K562 (cell line): ENCODE measurements at regions not wholly inside any gene's neighbourhood (a gene's known extent, or its start where the extent isn't known, plus 50 kb on each side); places are given as distances from the start of the nearest gene placed in this dataset.

Source experiments
- ATAC-seq: fragments of 200-7000 bp; cut with Tn5 transposase; 3 replicates; pipeline ENCODE4 v1.9.1; 2020; ENCODE audit warnings: moderate library complexity
- BruUV-seq: library from RNA; stranded (reverse); fragments of 400-500 nt; replicated peaks from 2 replicates; lab custom pipeline; 2021; lab: Mats Ljungman, UMichigan
- CTCF ChIA-PET: fragments of 300-600 bp; formaldehyde crosslinking; extraction: SDS; loops from one replicate; lab custom pipeline; 2021; ENCODE audit warnings: low intra/inter-chr PET ratio; lab: Yijun Ruan, JAX
- POLR2A ChIA-PET: fragments of 300-600, 350-650 bp; sonication (Branson Sonifier 250); formaldehyde crosslinking; extraction: SDS; loops from one replicate; lab custom pipeline; 2021; ENCODE audit warnings: antibody characterized with exemption, inconsistent platforms; lab: Yijun Ruan, JAX
- DNase-seq, 4 experiments: peaks; one replicate each; pipeline versions ENCODE4 v3.0.0 to v3.0.0-alpha.2; 2011 to 2018; ENCODE audit warnings: low spot score in 3 of 4, mixed read lengths in 3 of 4; ENCODE audit errors: extremely low read depth in 1 of 4
- FAIRE-seq: peaks from 2 replicates; lab custom pipeline; 2011; peaks lifted over from hg19 to GRCh38; lab: Jason Lieb, UNC
- H2AFZ ChIP-seq: 2 replicates; pipeline ENCODE4 v1.6.0; 2011; ENCODE audit warnings: low read depth, low read length, control low read depth, inconsistent platforms
- H3K27ac ChIP-seq: fragments of 200-600 bp; 3 replicates; pipeline ENCODE4 v1.8.0; 2011; ENCODE audit warnings: low read depth, mild to moderate bottlenecking, control low read depth, inconsistent platforms, low read length, moderate library complexity, mixed read lengths; ENCODE audit errors: extremely low read depth
- H3K27me3 ChIP-seq, 2 experiments: fragments of 300-600 bp in 1 of 2; 2 replicates in 1 of 2; 3 replicates in 1 of 2; pipeline versions ENCODE4 v1.6.0 to v1.8.0; 2011; ENCODE audit warnings: inconsistent platforms in 2 of 2, low read length in 2 of 2, mild to moderate bottlenecking in 1 of 2, mixed read lengths in 1 of 2, moderate library complexity in 1 of 2; ENCODE audit not compliant: control insufficient read depth in 2 of 2, insufficient read depth in 2 of 2
- H3K36me3 ChIP-seq: fragments of 300-600 bp; 3 replicates; pipeline ENCODE4 v1.8.0; 2011; ENCODE audit warnings: mild to moderate bottlenecking, low read length, inconsistent platforms; ENCODE audit not compliant: control insufficient read depth, insufficient read depth
- H3K4me1 ChIP-seq, 2 experiments: fragments of 200-600 bp in 1 of 2; replicated peaks in 1 of 2; 2 replicates in 1 of 2; 3 replicates in 1 of 2; pipeline versions ENCODE4 v1.5.1 to v1.8.0; 2011; ENCODE audit warnings: inconsistent platforms in 2 of 2, low read length in 2 of 2, mild to moderate bottlenecking in 1 of 2, mixed read lengths in 1 of 2, moderate library complexity in 1 of 2; ENCODE audit not compliant: control insufficient read depth in 2 of 2, insufficient read depth in 2 of 2
- H3K4me2 ChIP-seq: 2 replicates; pipeline ENCODE4 v1.6.1; 2011; ENCODE audit warnings: low read length, control low read depth, inconsistent platforms, mixed read lengths; ENCODE audit not compliant: insufficient read depth
- H3K4me3 ChIP-seq: fragments of 200-600 bp; sonication (generic), shearing (Covaris generic); 2 replicates; pipeline ENCODE4 v1.5.1; 2016; ENCODE audit warnings: control low read depth, inconsistent platforms
- H3K79me2 ChIP-seq: fragments of 200-600 bp; 3 replicates; pipeline ENCODE4 v1.8.0; 2011; ENCODE audit warnings: low read length, inconsistent platforms; ENCODE audit not compliant: control insufficient read depth, insufficient read depth
- H3K9ac ChIP-seq, 2 experiments: 2 replicates each; pipeline versions ENCODE4 v1.6.0 to v1.6.1; 2011; ENCODE audit warnings: low read depth in 2 of 2, low read length in 2 of 2, control low read depth in 1 of 2, inconsistent platforms in 1 of 2, mild to moderate bottlenecking in 1 of 2, mixed read lengths in 1 of 2; ENCODE audit not compliant: insufficient read depth in 1 of 2
- H3K9me1 ChIP-seq: one replicate; pipeline ENCODE4 v1.6.0; 2011; ENCODE audit warnings: inconsistent platforms, mild to moderate bottlenecking, low read length, moderate library complexity; ENCODE audit not compliant: control insufficient read depth, insufficient read depth
- H3K9me3 ChIP-seq: replicated peaks from 2 replicates; pipeline ENCODE4 v1.5.1; 2011; ENCODE audit warnings: low read depth, low read length, inconsistent platforms; ENCODE audit not compliant: control insufficient read depth, insufficient read depth
- H4K20me1 ChIP-seq: replicated peaks from 2 replicates; pipeline ENCODE4 v1.6.1; 2011; ENCODE audit warnings: low read length, inconsistent platforms, mixed read lengths; ENCODE audit not compliant: control insufficient read depth, insufficient read depth
- BCLAF1 ChIP-seq, 2 experiments: fragments of 450-650 bp in 1 of 2; IDR thresholded peaks; 2 replicates each; pipeline ENCODE4 v1.6.1; 2011 to 2017; ENCODE audit warnings: low read depth in 2 of 2, antibody characterized with exemption in 1 of 2, borderline replicate concordance in 1 of 2, low read length in 1 of 2, mild to moderate bottlenecking in 1 of 2, mixed read lengths in 1 of 2; ENCODE audit not compliant: control insufficient read depth in 1 of 2
- CHD4 ChIP-seq: fragments of 200-600 bp; sonication (generic); IDR thresholded peaks from 3 replicates; pipeline ENCODE4 v1.6.1; 2012; ENCODE audit warnings: low read depth, mild to moderate bottlenecking, mixed read lengths, low read length, inconsistent platforms; ENCODE audit not compliant: insufficient read depth, insufficient replicate concordance, poor library complexity, severe bottlenecking
- ESRRB ChIP-seq: fragments of 250-450 bp; sonication (Bioruptor Pico); IDR thresholded peaks from 2 replicates; pipeline ENCODE4 v1.5.0; 2020; ENCODE audit warnings: mild to moderate bottlenecking, moderate library complexity, borderline replicate concordance
- HDAC2 ChIP-seq: fragments of 450-650 bp; IDR thresholded peaks from 2 replicates; pipeline ENCODE4 v1.6.1; 2016; ENCODE audit warnings: mild to moderate bottlenecking
- HOXB6 ChIP-seq: fragments of 250-450 bp; sonication (Bioruptor Pico); IDR thresholded peaks from 2 replicates; pipeline ENCODE4 v1.5.1; 2022; ENCODE audit warnings: mild to moderate bottlenecking, borderline replicate concordance
- JUN ChIP-seq, 2 experiments: sonication (generic) in 1 of 2; formaldehyde crosslinking in 1 of 2; IDR thresholded peaks; 2 replicates each; pipeline versions ENCODE4 v1.6.1 to v1.8.0; 2012 to 2022; ENCODE audit warnings: borderline replicate concordance in 2 of 2, mild to moderate bottlenecking in 2 of 2, improper control_type of control experiment in 1 of 2, low read depth in 1 of 2, low read length in 1 of 2, missing genetic modification reagents in 1 of 2
- MITF ChIP-seq: IDR thresholded peaks from 2 replicates; pipeline ENCODE4 v1.6.1; 2014; ENCODE audit warnings: antibody characterized with exemption
- PHTF2 ChIP-seq: fragments of 250-450 bp; sonication (Bioruptor Pico); IDR thresholded peaks from 2 replicates; pipeline ENCODE4 v1.5.0; 2021; ENCODE audit warnings: mild to moderate bottlenecking
- POU5F1 ChIP-seq: fragments of 150-350 bp; IDR thresholded peaks from 2 replicates; pipeline ENCODE4 v1.6.1; 2014; ENCODE audit warnings: borderline replicate concordance, low read length, low read depth, mild to moderate bottlenecking; ENCODE audit not compliant: partially characterized antibody
- SIN3A ChIP-seq, 2 experiments: fragments of 150-350 bp in 1 of 2; IDR thresholded peaks; 2 replicates each; pipeline ENCODE4 v1.6.1; 2011 to 2016; ENCODE audit warnings: borderline replicate concordance in 2 of 2, low read depth in 2 of 2, low read length in 2 of 2, mild to moderate bottlenecking in 2 of 2, moderate library complexity in 2 of 2; ENCODE audit not compliant: control insufficient read depth in 1 of 2
- SRSF1 ChIP-seq: fragments of 200-400 bp; formaldehyde crosslinking; IDR thresholded peaks from 2 replicates; pipeline ENCODE4 v1.6.1; 2017; ENCODE audit warnings: mild to moderate bottlenecking, low read depth, low read length, moderate library complexity
- SRSF9 ChIP-seq: fragments of 200-400 bp; formaldehyde crosslinking; IDR thresholded peaks from 2 replicates; pipeline ENCODE4 v1.6.1; 2017; ENCODE audit warnings: low read depth, low read length, borderline replicate concordance
- TAF15 ChIP-seq: fragments of 200-400 bp; formaldehyde crosslinking; IDR thresholded peaks from 2 replicates; pipeline ENCODE4 v1.6.1; 2017; ENCODE audit warnings: mild to moderate bottlenecking, low read depth, low read length, moderate library complexity
- ZFPM2 ChIP-seq: fragments of 250-450 bp; sonication (Bioruptor Pico); IDR thresholded peaks from 2 replicates; pipeline ENCODE4 v1.5.1; 2022; ENCODE audit warnings: mild to moderate bottlenecking
- ZNF347 ChIP-seq: fragments of 450-650 bp; formaldehyde crosslinking; IDR thresholded peaks from 2 replicates; pipeline ENCODE4 v1.4.0; 2020; ENCODE audit warnings: low read depth, mild to moderate bottlenecking, moderate library complexity
- ZNF655 ChIP-seq: fragments of 250-450 bp; sonication (Bioruptor Pico); IDR thresholded peaks from 2 replicates; pipeline ENCODE4 v1.5.0; 2021
- WGBS: fragments of 100-300 bp; shearing (Covaris generic); methylation state at CpG from one replicate; pipeline ENCODE4 v1.1.6; 2016; ENCODE audit warnings: low coverage, mixed read lengths; ENCODE audit not compliant: insufficient coverage; ENCODE audit errors: missing lambda C conversion rate; 5-methylcytosine and 5-hydroxymethylcytosine counted together
- in situ Hi-C: fragments of 300-500 bp; cut with MboI; formaldehyde crosslinking; loops from 4 replicates; pipeline ENCODE4 v1.15.0; 2018; ENCODE audit warnings: inconsistent platforms, mixed read lengths
- intact Hi-C: fragments of 100-400 bp; cut with micrococcal nuclease; formaldehyde crosslinking; loops from 2 replicates; pipeline ENCODE4 v1.14.2; 2022

- H3K27me3 ChIP-seq, result peaks cover 0 to 34% of the 10 kb centered on the region in 2 experiments; a peak in 2 of 5 replicates
- H3K27ac ChIP-seq, result no peak overlapping the region
- under 1% methylated on average over 5 of the region's 5 CpGs for WGBS
- H2AFZ ChIP-seq, result no peak overlapping the region
- H3K4me2 ChIP-seq, result no peak overlapping the region
- POLR2A ChIA-PET, result no interaction called here
- DNase-seq (no peak), ATAC-seq (no peak), FAIRE-seq (no peak)
- no peaks in the 10 kb centered on the region for H3K9me1 ChIP-seq
- no peaks in the 10 kb centered on the region for H3K79me2 ChIP-seq
- H3K4me3 ChIP-seq, result no peak overlapping the region
- no TSS peak for BruUV-seq
- in situ Hi-C loops (no loop called here), intact Hi-C loops (loop anchor here (5.0 to 10.0 kb wide), 2 partner anchors 129 to 328 kb away; no protein-coding TSS in a partner anchor)
- H4K20me1 ChIP-seq, result 0 out of 2 replicates have a peak, but pooled peaks cover 2% of the 10 kb centered on the region
- H3K9ac ChIP-seq, result no peak overlapping the region
- no peaks in the 10 kb centered on the region for H3K4me1 ChIP-seq
- CTCF ChIA-PET, result interaction anchor here (0.6 kb wide), 1 partner anchor 465 kb away, joined by 3 read pairs; no protein-coding TSS in a partner anchor
- H3K36me3 ChIP-seq, result no peaks in the 10 kb centered on the region
- H3K9me3 ChIP-seq, result no peaks in the 10 kb centered on the region
- TF ChIP-seq JUN (IDR thresholded peaks at IDR 0.05; ENCODE audit: borderline replicate concordance, low read depth, low read length) (no peak), JUN (CRISPR knock-in tag; IDR thresholded peaks at IDR 0.05; ENCODE audit: borderline replicate concordance) (no peak), SRSF1 (no peak), HDAC2 (no peak), BCLAF1 (IDR thresholded peaks at IDR 0.05; ENCODE audit: borderline replicate concordance in 1 of 2, control insufficient read depth in 1 of 2, low read depth in 2 of 2, low read length in 1 of 2) (no peak), MITF (no peak), PHTF2 (no peak), ESRRB (CRISPR knock-in tag) (no peak), ZNF655 (CRISPR knock-in tag) (no peak), ZNF347 (no peak), SRSF9 (no peak), TAF15 (no peak), POU5F1 (no peak), HOXB6 (CRISPR knock-in tag) (no peak), CHD4 (no peak), SIN3A (IDR thresholded peaks at IDR 0.05; ENCODE audit: borderline replicate concordance in 2 of 2, control insufficient read depth in 1 of 2, low read depth in 2 of 2, low read length in 2 of 2) (no peak), ZFPM2 (CRISPR knock-in tag) (no peak)
These were observed 220.3 kb downstream of the URB2 start for GRCh38 chr1:229846351-229846750.
